Non-pigmented ciliary epithelial cell (primary cell): ENCODE measurements at regions not wholly inside any gene's neighbourhood (a gene's known extent, or its start where the extent isn't known, plus 50 kb on each side); places are given as distances from the start of the nearest gene placed in this dataset.
"Not testable (repeated sequence)": the region's sequence is repeated elsewhere in the genome, so short reads cannot be mapped to it uniquely, and the experiment has no call there.

Experiments
- DNase-seq: peaks from one replicate; pipeline ENCODE4 v3.0.0-alpha.2; 2010; ENCODE audit warnings: low read depth

- DNase-seq = no peak
Observed at GRCh38 chrX:113048896-113049295, 208.3 kb upstream of the AMOT start.

DNA sequence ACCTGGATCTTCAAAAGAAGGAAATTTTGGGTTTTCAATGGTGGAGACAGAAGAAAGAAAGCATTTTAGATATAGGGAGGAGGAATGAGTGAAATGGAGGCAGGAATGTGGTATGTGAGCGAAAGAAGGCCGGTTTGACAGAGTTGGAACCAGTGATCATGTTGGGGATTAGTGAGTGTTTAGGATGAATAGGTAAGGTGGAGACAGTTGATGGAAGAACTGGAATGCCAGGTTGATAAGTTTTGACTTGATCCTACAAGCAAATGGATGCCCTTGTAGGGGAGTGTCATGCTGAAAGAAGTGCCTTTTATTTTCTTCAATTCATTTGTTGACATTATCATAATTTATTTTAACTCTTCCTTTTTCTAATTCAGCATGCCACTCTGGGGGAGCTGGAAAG, 207.8 kb upstream of the AMOT start:
- no peak for DNase-seq

DNA sequence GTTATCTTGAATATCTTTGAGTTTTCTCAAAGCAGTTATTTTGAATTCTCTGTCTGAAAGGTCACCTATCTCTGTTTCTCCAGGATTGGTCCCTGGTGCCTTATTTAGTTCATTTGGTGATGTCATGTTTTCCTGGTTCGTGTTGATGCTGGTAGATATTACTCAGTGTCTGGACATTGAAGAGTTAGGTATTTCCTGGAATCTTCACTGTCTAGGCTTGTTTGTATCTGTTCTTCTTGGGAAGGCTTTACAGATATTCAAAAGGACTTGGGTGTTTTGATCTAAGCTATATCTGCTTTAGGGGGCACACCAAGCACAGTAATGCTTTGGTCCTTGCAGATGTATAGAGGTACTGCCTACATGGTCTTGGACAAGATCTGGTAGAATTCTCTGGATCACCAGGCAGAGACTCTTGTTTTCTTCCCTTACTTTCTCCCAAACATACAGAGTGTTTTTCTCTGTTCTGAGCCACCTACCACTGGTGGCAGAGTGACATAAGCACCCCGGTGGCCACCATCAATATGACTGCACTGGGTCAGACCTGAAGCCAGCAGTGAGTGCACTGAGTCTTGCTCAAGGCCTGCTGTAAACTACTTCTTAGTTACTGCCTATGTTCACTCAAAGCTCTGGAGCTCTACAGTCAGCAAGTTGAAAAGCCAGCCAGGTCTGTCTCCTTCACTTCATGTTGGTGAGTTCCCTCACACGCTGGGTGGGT, 193.5 kb upstream of the AMOT start:
- no peak for DNase-seq

DNA sequence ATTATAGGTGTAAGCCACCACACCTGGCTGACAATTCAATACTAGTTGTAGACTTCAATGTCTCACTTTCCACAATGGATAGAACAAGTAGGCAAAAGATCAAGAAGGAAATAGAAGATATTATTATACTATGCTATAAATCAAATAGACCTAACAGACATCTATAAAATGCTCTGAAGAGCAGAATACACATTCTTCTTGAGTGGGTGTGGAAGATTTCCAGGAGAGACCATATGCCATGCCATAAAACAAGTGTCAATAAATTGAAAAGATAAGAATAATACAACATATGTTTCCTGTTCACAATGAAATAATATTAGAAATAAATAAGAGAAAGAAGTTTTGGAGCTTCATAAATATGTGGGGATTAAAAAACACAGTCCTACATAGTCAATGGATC, 179.3 kb upstream of the AMOT start:
- DNase-seq = no peak

DNA sequence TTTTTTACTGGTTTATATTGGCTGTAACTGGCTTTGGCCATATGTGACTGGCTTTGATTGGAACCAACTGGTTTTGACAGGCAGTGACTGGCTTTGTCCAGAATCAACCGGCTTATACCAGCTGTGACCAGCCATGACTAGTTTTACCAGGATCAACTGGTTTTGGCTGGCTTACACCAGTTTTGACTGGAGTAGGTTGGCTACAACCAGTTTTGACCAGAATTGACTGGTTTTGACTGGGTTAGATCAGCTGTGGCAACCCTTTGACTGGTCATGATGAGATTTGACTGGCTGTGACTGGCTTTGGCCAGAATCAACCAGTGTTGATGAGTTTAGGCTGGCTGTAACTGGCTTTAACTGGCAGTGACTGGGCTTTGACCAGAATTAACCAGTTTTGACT, 169.2 kb upstream of the AMOT start:
- DNase-seq = no peak

DNA sequence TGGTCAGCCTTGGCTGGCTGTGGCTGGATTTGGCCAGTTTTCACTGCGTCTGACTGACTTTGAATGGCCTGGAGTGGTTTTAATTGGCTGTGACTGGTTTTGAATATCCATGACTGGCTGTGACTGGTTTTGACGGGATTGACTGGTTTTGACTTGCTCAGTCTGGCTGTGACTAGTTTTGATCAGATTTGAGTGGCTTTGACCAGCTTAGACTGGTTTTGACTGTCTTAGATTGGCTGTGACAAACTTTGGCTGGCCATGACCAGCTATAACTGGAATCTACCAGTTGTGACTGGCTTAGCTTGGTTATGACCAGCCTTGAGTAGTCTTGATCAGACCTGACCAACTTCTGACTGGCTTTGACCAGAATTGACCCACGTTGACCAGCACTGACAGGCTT, 168.4 kb upstream of the AMOT start:
- DNase-seq = no peak

DNA sequence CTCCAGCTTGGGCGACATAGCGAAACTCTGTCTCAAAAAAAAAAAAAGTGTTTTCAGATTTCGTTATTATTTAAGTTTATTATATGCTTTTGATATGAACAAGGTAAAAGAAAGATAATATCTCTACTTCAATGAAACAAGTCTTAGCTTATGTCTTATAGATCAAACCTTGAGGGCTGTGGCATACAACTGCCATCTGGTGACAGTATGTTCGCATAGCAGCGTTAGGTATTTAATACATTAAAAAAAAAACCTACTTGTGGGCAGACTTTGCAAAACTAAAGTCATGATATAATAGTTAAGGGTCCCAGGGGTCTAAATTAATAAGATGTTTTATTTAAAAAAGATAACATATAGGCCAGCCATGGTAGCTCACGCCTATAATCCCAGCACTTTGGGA, 161.2 kb upstream of the AMOT start:
- no peak for DNase-seq

DNA sequence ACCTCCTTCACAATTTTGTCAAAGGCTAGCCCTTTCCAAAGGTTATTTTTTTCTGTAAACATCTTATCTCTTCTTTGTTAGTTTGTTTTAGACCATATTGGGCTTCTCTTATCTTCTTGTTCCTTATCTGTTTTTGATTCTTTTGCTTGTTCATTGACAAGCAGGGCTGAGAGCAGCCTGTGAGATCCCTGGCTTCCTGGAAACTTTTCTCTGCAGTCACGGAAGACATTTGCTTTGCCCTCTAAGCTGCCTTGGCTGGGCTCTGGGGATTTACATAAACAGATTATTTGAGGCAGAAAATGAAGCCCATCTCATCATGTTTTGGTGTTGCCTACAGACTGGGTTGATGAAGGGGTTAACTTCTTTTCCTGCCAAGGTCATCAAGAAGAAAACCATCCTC, 157.4 kb upstream of the AMOT start:
- no peak for DNase-seq

- DNase-seq = no peak
Observed at GRCh38 chrX:112991801-112992200, 151.2 kb upstream of the AMOT start.

- no peak for DNase-seq
Observed at GRCh38 chrX:112979879-112980278, 139.2 kb upstream of the AMOT start.

- DNase-seq = no peak
Observed at GRCh38 chrX:112968351-112969133, 127.9 kb upstream of the AMOT start.

DNA sequence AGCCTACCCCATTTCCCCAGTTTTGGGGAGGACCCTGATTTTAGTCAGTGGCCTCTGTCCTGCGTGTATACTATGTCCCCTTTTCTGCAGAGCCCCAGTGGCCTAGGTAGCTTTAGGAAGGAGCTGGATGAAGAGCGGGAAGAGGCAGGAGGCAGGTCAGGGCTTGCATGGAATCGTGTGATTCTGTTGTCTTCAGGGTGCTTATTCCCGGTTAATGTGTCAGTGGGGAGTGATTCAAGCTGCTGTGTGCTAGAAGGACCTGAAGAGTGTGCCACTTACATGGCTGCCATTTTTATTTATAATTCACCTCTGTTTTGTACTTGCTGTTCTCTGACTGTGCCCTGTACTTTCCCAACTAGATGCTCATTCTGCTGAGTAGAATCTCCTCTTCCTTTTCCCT, 127.3 kb upstream of the AMOT start:
- DNase-seq = no peak

DNA sequence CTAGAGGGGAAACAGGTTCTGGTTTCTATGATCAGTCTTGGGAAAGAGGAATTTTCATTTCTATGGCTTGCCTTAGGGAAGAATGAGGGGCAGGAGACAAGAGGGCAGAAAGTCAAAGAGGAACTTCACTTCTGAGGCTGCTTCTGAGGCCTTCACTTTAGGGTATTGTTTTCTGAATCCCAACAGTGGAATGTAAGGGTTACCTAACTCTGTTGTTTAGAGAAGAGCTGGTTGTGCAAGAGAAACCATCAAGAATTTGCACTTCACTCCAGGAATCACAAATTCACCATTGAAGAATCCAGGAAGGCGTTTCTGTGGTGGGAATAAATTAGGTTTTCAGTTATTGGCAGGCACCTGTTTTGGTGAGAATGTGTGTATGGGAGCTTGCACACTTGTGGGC, 126.7 kb upstream of the AMOT start:
- DNase-seq = no peak

- DNase-seq = no peak
Observed at GRCh38 chrX:112961981-112962380, 121.3 kb upstream of the AMOT start.

DNA sequence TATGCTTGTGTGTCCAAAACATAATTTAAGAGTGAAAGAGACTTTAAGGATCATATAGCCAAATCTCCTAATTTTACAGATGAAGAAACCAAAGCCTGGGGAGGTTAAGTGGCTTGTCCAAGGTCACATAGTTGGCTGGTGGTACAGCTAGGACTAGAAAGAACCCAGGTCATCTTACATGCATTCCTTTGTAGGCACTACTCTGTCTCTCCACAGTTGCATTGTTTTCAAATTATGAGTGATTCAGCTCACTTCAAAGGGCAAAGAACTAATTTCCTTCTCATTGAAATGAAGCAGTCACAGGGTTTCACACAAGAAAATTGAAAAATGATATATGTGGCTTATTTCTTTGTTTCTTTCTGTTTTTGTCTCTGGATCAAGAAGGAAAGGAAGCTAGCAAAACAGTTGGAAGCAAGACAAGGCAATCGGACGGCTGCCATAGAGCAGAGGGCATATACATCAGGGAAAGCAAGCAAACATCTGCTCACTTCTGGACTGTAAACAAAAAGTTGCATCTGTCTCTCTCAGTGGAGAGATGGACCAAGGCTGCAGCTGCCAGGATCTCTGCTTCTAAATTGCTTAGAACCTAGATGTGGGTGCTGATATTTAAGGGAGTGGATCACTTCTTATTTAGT, 107.5 kb upstream of the AMOT start:
- no peak for DNase-seq

DNA sequence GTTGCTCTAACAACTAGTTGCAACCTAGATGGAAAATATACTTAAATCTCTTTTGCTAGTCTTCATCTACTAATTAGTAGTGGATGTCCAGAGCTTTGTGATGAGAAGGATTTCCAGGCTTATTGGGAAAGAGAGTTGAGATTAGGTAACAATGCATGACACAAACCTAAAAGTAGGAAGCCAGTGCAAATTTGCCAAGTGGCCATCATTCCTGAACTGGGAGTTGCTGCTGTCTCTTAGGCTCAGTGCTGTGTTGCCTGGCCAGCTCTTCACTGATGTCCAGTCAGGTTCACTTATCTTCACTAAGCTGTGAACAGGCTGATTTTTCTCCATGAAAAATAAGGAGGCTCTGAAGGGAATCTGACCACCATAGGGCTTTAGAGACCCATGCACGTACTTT, 105.6 kb upstream of the AMOT start:
- DNase-seq = no peak

DNA sequence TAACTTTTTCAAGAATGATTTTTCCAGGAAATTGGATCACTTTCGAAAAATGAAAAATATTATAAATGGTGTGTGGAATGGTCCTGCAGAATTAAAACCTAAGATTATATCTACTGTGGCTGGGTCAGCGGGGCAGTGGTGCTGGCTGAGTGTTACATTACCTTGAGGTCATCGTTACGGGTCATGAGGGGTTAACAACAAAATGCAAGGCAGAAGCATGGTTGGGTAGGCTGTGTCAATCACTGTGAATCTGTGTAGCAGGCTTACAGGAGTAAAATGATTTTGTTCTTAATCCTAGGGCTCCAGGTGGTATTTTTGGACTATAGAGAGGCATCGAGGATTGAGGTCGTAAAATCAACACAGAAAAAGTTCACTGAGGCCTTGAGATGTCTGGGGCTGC, 105.2 kb upstream of the AMOT start:
- DNase-seq = no peak

DNA sequence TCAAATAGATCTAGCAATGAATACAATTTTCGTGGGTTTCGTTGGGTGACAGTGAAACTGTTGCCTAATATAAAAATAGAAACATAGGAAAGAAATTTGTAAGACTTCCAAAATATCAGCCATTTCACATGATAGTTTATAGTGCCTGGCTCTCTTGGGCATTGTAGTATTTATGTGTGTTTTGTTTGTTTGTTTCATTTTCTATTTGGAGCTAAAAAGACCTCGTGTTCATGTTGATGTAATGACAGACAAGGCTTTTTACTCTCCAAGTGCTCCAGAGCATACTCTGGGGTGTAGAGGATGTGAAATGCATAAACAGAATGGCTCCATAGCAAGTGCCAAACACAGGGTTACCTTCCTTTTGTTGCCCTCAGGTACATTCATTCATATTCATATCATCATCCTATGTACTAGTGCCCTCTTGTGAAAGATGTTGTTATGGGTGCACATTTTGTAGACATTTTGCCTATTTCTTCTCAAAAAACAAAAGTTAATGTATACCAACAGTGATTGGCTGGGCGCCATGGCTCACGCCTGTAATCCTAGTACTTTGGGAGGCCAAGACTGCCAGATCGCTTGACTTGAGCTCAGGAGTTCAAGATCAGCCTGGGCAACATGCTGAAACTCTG, 100.7 kb upstream of the AMOT start:
- no peak for DNase-seq

GRCh38 chrX:112935029-112935428, 94.4 kb upstream of the AMOT start:
- DNase-seq = no peak

DNA sequence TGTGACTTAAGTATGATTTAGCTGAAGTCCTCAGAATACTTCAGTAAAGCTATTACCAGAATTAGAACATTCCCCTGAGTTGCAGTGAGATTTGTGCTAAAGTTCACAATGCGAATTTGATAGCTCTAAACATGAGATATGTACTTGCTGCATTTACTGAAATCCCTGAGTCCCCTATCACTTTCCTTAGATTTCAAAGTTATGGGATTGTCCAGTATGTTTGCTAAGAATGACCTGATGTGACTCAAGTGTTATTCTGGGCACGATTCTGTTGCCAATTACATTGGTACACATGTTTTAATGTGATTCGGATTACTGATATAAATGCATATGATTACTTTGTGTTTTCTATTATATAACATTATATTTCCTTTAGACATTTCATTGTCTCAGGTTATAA, 91.3 kb upstream of the AMOT start:
- DNase-seq = no peak

- no peak for DNase-seq
Observed at GRCh38 chrX:112931478-112931877, 90.8 kb upstream of the AMOT start.

GRCh38 chrX:112923381-112923780, 82.8 kb upstream of the AMOT start:
- DNase-seq = not testable (repeated sequence)

GRCh38 chrX:112913807-112914206, 73.2 kb upstream of the AMOT start:
- DNase-seq = no peak
